Upper lobe of left lung (tissue), 6 donors: ENCODE measurements at regions not wholly inside any gene's neighbourhood (a gene's known extent, or its start where the extent isn't known, plus 50 kb on each side); places are given as distances from the start of the nearest gene placed in this dataset.

Source experiments
- ATAC-seq, 2 donors: fragments of 200-7000 bp; cut with Tn5 transposase; one replicate each; pipeline ENCODE4 v1.9.1; 2022; ENCODE audit warnings: mild to moderate bottlenecking in 2 of 2, moderate library complexity in 2 of 2; ENCODE audit not compliant: low FRiP score in 2 of 2
- DNase-seq, 2 donors: peaks; one replicate each; pipeline ENCODE4 v3.0.0-alpha.2; 2019 to 2020
- H3K27ac ChIP-seq, 4 donors: fragments of 200-600 bp; sonication (generic); one replicate each; pipeline ENCODE4 v1.5.1; 2016 to 2019
- H3K27me3 ChIP-seq, 4 donors: fragments of 200-600 bp; sonication (generic); one replicate each; pipeline ENCODE4 v1.5.1; 2017 to 2019
- H3K36me3 ChIP-seq, 4 donors: fragments of 200-600 bp; sonication (generic); one replicate each; pipeline ENCODE4 v1.5.1; 2016 to 2019
- H3K4me1 ChIP-seq, 4 donors: fragments of 200-600 bp; sonication (generic); one replicate each; pipeline ENCODE4 v1.5.1; 2018 to 2019
- H3K4me3 ChIP-seq, 4 donors: fragments of 200-600 bp; sonication (generic); one replicate each; pipeline ENCODE4 v1.5.1; 2017 to 2019; ENCODE audit warnings: mild to moderate bottlenecking in 2 of 4, moderate library complexity in 1 of 4
- H3K9me3 ChIP-seq, 4 donors: fragments of 200-600 bp; sonication (generic); one replicate each; pipeline ENCODE4 v1.5.1; 2018 to 2019
- CTCF ChIP-seq, 6 experiments: fragments of 450-650 bp in 4 of 6; fragments of 200-600 bp in 2 of 6; sonication (generic) in 2 of 6; IDR thresholded peaks; one replicate each; pipeline ENCODE4 v1.5.1; 2016 to 2019; ENCODE audit warnings: antibody characterized with exemption in 6 of 6
- EP300 ChIP-seq, 4 donors: sonication (generic); formaldehyde crosslinking; IDR thresholded peaks; one replicate each; pipeline ENCODE4 v1.5.1; 2017; ENCODE audit warnings: antibody characterized with exemption in 4 of 4, control low read depth in 2 of 4
- POLR2A ChIP-seq, 4 donors: fragments of 450-650 bp; IDR thresholded peaks; one replicate each; pipeline ENCODE4 v1.5.1; 2016 to 2017; ENCODE audit warnings: antibody characterized with exemption in 4 of 4, mild to moderate bottlenecking in 2 of 4
- POLR2AphosphoS5 ChIP-seq, 2 donors: sonication (generic); formaldehyde crosslinking; IDR thresholded peaks; one replicate each; pipeline ENCODE4 v1.5.1; 2017; ENCODE audit warnings: antibody characterized with exemption in 2 of 2
- WGBS, 2 donors: methylation state at CpG; one replicate each; pipeline ENCODE4 v1.1.5; 2017 to 2018; 5-methylcytosine and 5-hydroxymethylcytosine counted together
- donor health status: DM: no; HTN: no; CAD: no; lungs with moderate emphysema.
- donor health status: DM: no; HTN: yes; CAD: no; lungs with severe emphysema.

DNA sequence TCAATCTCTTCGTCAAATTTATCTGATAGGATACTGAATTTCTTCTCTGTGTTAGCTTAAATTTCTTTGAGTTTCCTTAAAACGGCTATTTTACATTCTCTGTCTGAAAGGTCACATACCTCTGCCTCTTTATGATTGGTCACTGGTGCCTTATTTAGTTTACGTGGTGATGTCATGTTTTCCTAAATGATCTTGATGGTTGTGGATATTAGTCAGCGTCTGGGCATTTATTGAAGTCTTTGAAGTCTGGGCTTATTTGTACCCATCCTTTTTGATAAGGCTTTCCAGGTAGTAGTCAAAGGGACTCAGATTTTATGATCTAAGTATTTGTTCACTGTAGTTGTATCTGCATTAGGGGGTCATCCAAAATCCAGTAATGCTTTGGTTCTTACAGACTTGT is 1407.5 kb upstream of the LRRTM3 start:
- no peak overlapping the region for H3K27ac ChIP-seq
- H3K4me3 ChIP-seq: no peak overlapping the region
- no peak for TF ChIP-seq CTCF (IDR thresholded peaks at IDR 0.05)
- H3K4me1 ChIP-seq: no peaks in the 10 kb centered on the region
- H3K36me3 ChIP-seq: no peaks in the 10 kb centered on the region
- 69 to 87% methylated on average over 4 of the region's 4 CpGs for WGBS, 2 donors
- H3K9me3 ChIP-seq: no peaks in the 10 kb centered on the region
- no peak for ATAC-seq
- H3K27me3 ChIP-seq: no peaks in the 10 kb centered on the region
- DNase-seq: no peak

- no peaks in the 10 kb centered on the region for H3K36me3 ChIP-seq
- WGBS, 2 donors: 61 to 76% methylated on average over 1 of the region's 1 CpG
- H3K27ac ChIP-seq: no peak overlapping the region
- no peak overlapping the region for H3K4me3 ChIP-seq
- no peaks in the 10 kb centered on the region for H3K9me3 ChIP-seq
- no peaks in the 10 kb centered on the region for H3K27me3 ChIP-seq
- no peaks in the 10 kb centered on the region for H3K4me1 ChIP-seq
- TF ChIP-seq CTCF (IDR thresholded peaks at IDR 0.05) (no peak), EP300 (IDR thresholded peaks at IDR 0.05) (no peak), POLR2AphosphoS5 (IDR thresholded peaks at IDR 0.05) (no peak), POLR2A (IDR thresholded peaks at IDR 0.05) (no peak)
- DNase-seq: no peak
- no peak for ATAC-seq
Observed at GRCh38 chr10:65528986-65529385, 1396.8 kb upstream of the LRRTM3 start.

DNA sequence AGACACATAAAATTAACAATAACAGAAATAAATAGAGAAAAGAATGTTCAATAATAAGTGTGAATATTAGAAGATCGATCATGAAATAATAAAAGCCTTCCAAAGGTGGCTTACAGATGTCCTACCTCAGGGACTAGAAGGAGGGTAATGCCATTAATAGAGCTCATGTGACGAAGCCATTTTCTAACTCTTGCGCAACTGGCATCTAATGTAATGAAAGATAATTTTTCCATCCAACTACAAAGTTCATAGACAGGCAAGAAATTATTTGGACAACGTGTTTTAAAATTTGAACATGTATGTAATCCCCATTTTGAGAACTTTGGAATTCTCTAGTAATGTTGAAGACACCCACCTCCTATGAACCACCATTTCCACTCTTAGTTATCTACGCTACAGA is 1394.3 kb upstream of the LRRTM3 start:
- no peak for DNase-seq
- 84 to 86% methylated on average over 5 of the region's 5 CpGs for WGBS, 2 donors
- no peak overlapping the region for H3K4me3 ChIP-seq
- TF ChIP-seq EP300 (IDR thresholded peaks at IDR 0.05) (no peak), CTCF (IDR thresholded peaks at IDR 0.05) (no peak), POLR2A (IDR thresholded peaks at IDR 0.05) (no peak), POLR2AphosphoS5 (IDR thresholded peaks at IDR 0.05) (no peak)
- no peaks in the 10 kb centered on the region for H3K36me3 ChIP-seq
- no peak overlapping the region for H3K27ac ChIP-seq
- H3K4me1 ChIP-seq: no peaks in the 10 kb centered on the region
- no peak for ATAC-seq
- H3K9me3 ChIP-seq: no peaks in the 10 kb centered on the region
- H3K27me3 ChIP-seq: no peaks in the 10 kb centered on the region

DNA sequence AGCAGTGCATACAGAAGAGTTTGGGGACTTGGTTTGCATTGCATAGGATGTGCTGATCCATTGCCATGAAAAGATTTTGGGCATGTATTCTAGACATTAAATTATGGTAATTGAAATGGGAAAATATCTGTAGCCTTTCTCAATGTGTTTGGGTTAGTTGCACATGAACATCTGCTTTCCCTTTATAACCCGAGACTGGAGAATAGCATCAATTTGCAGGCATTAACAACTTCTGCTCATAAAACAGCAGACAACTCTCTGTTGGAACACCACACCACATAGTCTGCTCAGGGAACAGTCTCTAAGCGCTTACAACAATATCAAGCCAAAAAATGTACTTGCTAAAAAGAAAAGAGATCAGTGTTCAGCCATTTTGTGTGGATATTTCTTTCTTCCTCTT is 1391.1 kb upstream of the LRRTM3 start:
- no peak for DNase-seq
- H3K27ac ChIP-seq: no peak overlapping the region
- no peaks in the 10 kb centered on the region for H3K4me1 ChIP-seq
- ATAC-seq: no peak
- no peak overlapping the region for H3K4me3 ChIP-seq
- no peaks in the 10 kb centered on the region for H3K36me3 ChIP-seq
- WGBS, 2 donors: 92 to 95% methylated on average over 2 of the region's 2 CpGs
- TF ChIP-seq EP300 (IDR thresholded peaks at IDR 0.05) (no peak), POLR2AphosphoS5 (IDR thresholded peaks at IDR 0.05) (no peak), POLR2A (IDR thresholded peaks at IDR 0.05) (no peak), CTCF (IDR thresholded peaks at IDR 0.05) (no peak)
- H3K9me3 ChIP-seq: no peaks in the 10 kb centered on the region
- H3K27me3 ChIP-seq: no peaks in the 10 kb centered on the region

DNA sequence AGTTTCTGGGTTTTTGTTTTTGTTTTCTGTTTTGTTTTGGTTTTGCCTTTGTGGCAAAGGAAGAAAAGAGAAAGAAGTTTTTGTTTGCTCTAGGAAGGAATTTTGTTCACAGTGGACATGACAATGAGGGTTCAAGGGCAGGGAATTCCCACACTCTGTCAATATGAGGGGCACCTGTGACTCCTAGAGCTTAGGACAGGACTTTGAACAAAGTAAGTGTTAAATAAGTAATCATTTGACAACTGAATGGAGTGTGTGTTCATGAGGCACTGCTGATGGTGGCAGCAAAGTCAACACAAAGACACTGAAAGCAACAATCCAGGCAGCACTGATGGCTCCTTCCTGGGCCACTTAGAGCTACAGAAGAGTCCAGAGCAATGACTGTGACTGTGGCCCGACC is 1381.1 kb upstream of the LRRTM3 start:
- H3K9me3 ChIP-seq: no peaks in the 10 kb centered on the region
- H3K27ac ChIP-seq: no peak overlapping the region
- no peak for DNase-seq
- TF ChIP-seq POLR2A (IDR thresholded peaks at IDR 0.05) (no peak), EP300 (IDR thresholded peaks at IDR 0.05) (no peak), CTCF (IDR thresholded peaks at IDR 0.05) (no peak)
- WGBS, 2 donors: 76% methylated on average over 1 of the region's 1 CpG
- no peaks in the 10 kb centered on the region for H3K4me1 ChIP-seq
- no peak for ATAC-seq
- no peaks in the 10 kb centered on the region for H3K27me3 ChIP-seq
- H3K4me3 ChIP-seq: no peak overlapping the region
- H3K36me3 ChIP-seq: no peaks in the 10 kb centered on the region
